ENCODE measurements at regions not wholly inside any gene's neighbourhood (a gene's known extent, or its start where the extent isn't known, plus 50 kb on each side); places are given as distances from the start of the nearest gene placed in this dataset.

GRCh38 chr3:168813225-168813802 is 717.6 kb upstream of the GOLIM4 start:
- Histone ChIP-seq H3K27me3 (replicated peaks; ENCODE audit: insufficient read depth) (no peaks in the 10 kb centered on the region), H3K4me2 (ENCODE audit: unreplicated experiment) (no peak overlapping the region), H3K27ac (no peak overlapping the region), H3K9ac (no peak overlapping the region), H3K79me2 (ENCODE audit: insufficient read depth) (no peaks in the 10 kb centered on the region), H3K9me2 (ENCODE audit: insufficient read depth) (no peaks in the 10 kb centered on the region), H3K4me3 (no peak overlapping the region), H2AFZ (no peak overlapping the region), H3K9me3 (ENCODE audit: low read depth) (no peaks in the 10 kb centered on the region), H3F3A (ENCODE audit: insufficient read depth) (no peaks in the 10 kb centered on the region), H3K4me1 (ENCODE audit: insufficient read depth) (no peaks in the 10 kb centered on the region), H4K20me1 (ENCODE audit: insufficient read depth) (no peaks in the 10 kb centered on the region), H3K36me3 (ENCODE audit: low read depth) (no peaks in the 10 kb centered on the region)
- in situ Hi-C loops (cut with MboI): no loop called here
- no peak for DNase-seq
- 89 to 93% methylated on average over 2 of the region's 2 CpGs for WGBS, 2 experiments (ENCODE audit: low coverage in 1 of 2, low lambda C conversion rate in 2 of 2, missing lambda C conversion rate in 2 of 2)
- no peak for TF ChIP-seq EZH2 (IDR thresholded peaks at IDR 0.05; ENCODE audit: insufficient read depth, poor library complexity, severe bottlenecking)
- no peak for TF ChIP-seq EZH2phosphoT487 (IDR thresholded peaks at IDR 0.05; ENCODE audit: insufficient read depth, low read depth)

- DNase-seq: no peak
- TF ChIP-seq EZH2phosphoT487 (IDR thresholded peaks at IDR 0.05; ENCODE audit: insufficient read depth, low read depth): no peak
- H4K20me1 ChIP-seq (ENCODE audit: insufficient read depth): no peaks in the 10 kb centered on the region
Measured at GRCh38 chr3:168812234-168812633, 716.5 kb upstream of the GOLIM4 start.

GRCh38 chr3:168808596-168808995 is 712.9 kb upstream of the GOLIM4 start:
- no peak overlapping the region for H2AFZ ChIP-seq
- no peak overlapping the region for H3K4me3 ChIP-seq
- H3K9ac ChIP-seq: no peak overlapping the region
- H3K27ac ChIP-seq: no peak overlapping the region
- no peaks in the 10 kb centered on the region for H3K27me3 ChIP-seq (replicated peaks; ENCODE audit: insufficient read depth)
- no peaks in the 10 kb centered on the region for H3K36me3 ChIP-seq (ENCODE audit: low read depth)
- H3K4me1 ChIP-seq (ENCODE audit: insufficient read depth): peaks cover 9% of the 10 kb centered on the region
- H3K9me2 ChIP-seq (ENCODE audit: insufficient read depth): no peaks in the 10 kb centered on the region
- no peaks in the 10 kb centered on the region for H3F3A ChIP-seq (ENCODE audit: insufficient read depth)
- no peak overlapping the region for H3K4me2 ChIP-seq (ENCODE audit: unreplicated experiment)
- DNase-seq: no peak
- in situ Hi-C loops (cut with MboI): no loop called here
- no peaks in the 10 kb centered on the region for H3K79me2 ChIP-seq (ENCODE audit: insufficient read depth)
- no peaks in the 10 kb centered on the region for H4K20me1 ChIP-seq (ENCODE audit: insufficient read depth)
- H3K9me3 ChIP-seq (ENCODE audit: low read depth): no peaks in the 10 kb centered on the region
- TF ChIP-seq EZH2 (IDR thresholded peaks at IDR 0.05; ENCODE audit: insufficient read depth, poor library complexity, severe bottlenecking) (no peak), EZH2phosphoT487 (IDR thresholded peaks at IDR 0.05; ENCODE audit: insufficient read depth, low read depth) (no peak)
- WGBS, 2 experiments (ENCODE audit: low coverage in 1 of 2, low lambda C conversion rate in 2 of 2, missing lambda C conversion rate in 2 of 2): 82 to 87% methylated on average over 3 of the region's 3 CpGs

More at GRCh38 chr3:168812234-168812633, 716.5 kb upstream of the GOLIM4 start:
- H3K4me1 ChIP-seq (ENCODE audit: insufficient read depth): no peaks in the 10 kb centered on the region
- no peaks in the 10 kb centered on the region for H3K9me3 ChIP-seq (ENCODE audit: low read depth)
- no peaks in the 10 kb centered on the region for H3K9me2 ChIP-seq (ENCODE audit: insufficient read depth)
- 48 to 57% methylated on average over 3 of the region's 3 CpGs for WGBS, 2 experiments (ENCODE audit: low coverage in 1 of 2, low lambda C conversion rate in 2 of 2, missing lambda C conversion rate in 2 of 2)
- H3K36me3 ChIP-seq (ENCODE audit: low read depth): no peaks in the 10 kb centered on the region
- no peak overlapping the region for H2AFZ ChIP-seq
- H3K79me2 ChIP-seq (ENCODE audit: insufficient read depth): no peaks in the 10 kb centered on the region
- H3K4me2 ChIP-seq (ENCODE audit: unreplicated experiment): no peak overlapping the region
- H3F3A ChIP-seq (ENCODE audit: insufficient read depth): no peaks in the 10 kb centered on the region
- no peak overlapping the region for H3K9ac ChIP-seq
- H3K27ac ChIP-seq: no peak overlapping the region
- in situ Hi-C loops (cut with MboI): no loop called here
- no peak overlapping the region for H3K4me3 ChIP-seq
- H3K27me3 ChIP-seq (replicated peaks; ENCODE audit: insufficient read depth): no peaks in the 10 kb centered on the region

- H3K9ac ChIP-seq: no peak overlapping the region
- H3K4me2 ChIP-seq (ENCODE audit: unreplicated experiment): no peak overlapping the region
- WGBS, 2 experiments (ENCODE audit: low coverage in 1 of 2, low lambda C conversion rate in 2 of 2, missing lambda C conversion rate in 2 of 2): 26 to 30% methylated on average over 4 of the region's 4 CpGs
- DNase-seq: no peak
- no peaks in the 10 kb centered on the region for H3K36me3 ChIP-seq (ENCODE audit: low read depth)
- peaks cover 20% of the 10 kb centered on the region for H3K4me1 ChIP-seq (ENCODE audit: insufficient read depth)
- no peaks in the 10 kb centered on the region for H3K9me2 ChIP-seq (ENCODE audit: insufficient read depth)
- no peaks in the 10 kb centered on the region for H4K20me1 ChIP-seq (ENCODE audit: insufficient read depth)
- no peak overlapping the region for H3K4me3 ChIP-seq
- H3K27me3 ChIP-seq (replicated peaks; ENCODE audit: insufficient read depth): no peaks in the 10 kb centered on the region
- H3F3A ChIP-seq (ENCODE audit: insufficient read depth): 0 out of 2 replicates have a peak, but pooled peaks cover 8% of the 10 kb centered on the region
- no peaks in the 10 kb centered on the region for H3K9me3 ChIP-seq (ENCODE audit: low read depth)
- H2AFZ ChIP-seq: peak overlapping the region; percentile 18; the same call in 1 of the 2 replicates
- in situ Hi-C loops (cut with MboI): no loop called here
- no peak overlapping the region for H3K27ac ChIP-seq
- no peaks in the 10 kb centered on the region for H3K79me2 ChIP-seq (ENCODE audit: insufficient read depth)
- TF ChIP-seq EZH2 (IDR thresholded peaks at IDR 0.05; ENCODE audit: insufficient read depth, poor library complexity, severe bottlenecking): no peak
- TF ChIP-seq EZH2phosphoT487 (IDR thresholded peaks at IDR 0.05; ENCODE audit: insufficient read depth, low read depth): no peak
Measured at GRCh38 chr3:168807448-168807847, 711.7 kb upstream of the GOLIM4 start.

GRCh38 chr3:168806871-168807270 is 711.1 kb upstream of the GOLIM4 start:
- Histone ChIP-seq H3F3A (ENCODE audit: insufficient read depth) (0 out of 2 replicates have a peak, but pooled peaks cover 10% of the 10 kb centered on the region), H3K27me3 (replicated peaks; ENCODE audit: insufficient read depth) (no peaks in the 10 kb centered on the region), H4K20me1 (ENCODE audit: insufficient read depth) (no peaks in the 10 kb centered on the region), H3K4me2 (ENCODE audit: unreplicated experiment) (no peak overlapping the region), H3K36me3 (ENCODE audit: low read depth) (no peaks in the 10 kb centered on the region), H3K4me1 (ENCODE audit: insufficient read depth) (peaks cover 26% of the 10 kb centered on the region), H3K9me2 (ENCODE audit: insufficient read depth) (no peaks in the 10 kb centered on the region), H3K9ac (no peak overlapping the region), H3K4me3 (no peak overlapping the region), H3K27ac (no peak overlapping the region), H2AFZ (peak overlapping the region; percentile 18; the same call in 1 of the 2 replicates), H3K9me3 (ENCODE audit: low read depth) (no peaks in the 10 kb centered on the region), H3K79me2 (ENCODE audit: insufficient read depth) (no peaks in the 10 kb centered on the region)
- in situ Hi-C loops (cut with MboI): no loop called here
- 91% methylated on average over 1 of the region's 1 CpG for WGBS, 2 experiments (ENCODE audit: low coverage in 1 of 2, low lambda C conversion rate in 2 of 2, missing lambda C conversion rate in 2 of 2)
- TF ChIP-seq EZH2phosphoT487 (IDR thresholded peaks at IDR 0.05; ENCODE audit: insufficient read depth, low read depth): no peak
- no peak for DNase-seq

All from GM23248 (cell line).